ENCODE measurements at regions not wholly inside any gene's neighbourhood (a gene's known extent, or its start where the extent isn't known, plus 50 kb on each side); places are given as distances from the start of the nearest gene placed in this dataset.

- TF ChIP-seq CTCF (IDR thresholded peaks at IDR 0.05; ENCODE audit: extremely low read depth in 1 of 2, insufficient read depth in 1 of 2, low read depth in 1 of 2, low read length in 2 of 2) (no peak), MYC (IDR thresholded peaks at IDR 0.05; ENCODE audit: low read depth, low read length) (no peak)
These were observed 285.5 kb downstream of the HACE1 start for GRCh38 chr6:104574135-104574750.

Measured in endothelial cell of umbilical vein (primary cell).